NOMO-1 treated with DMSO at 0.1 percent for 48 hours (cell line): ENCODE measurements at regions not wholly inside any gene's neighbourhood (a gene's known extent, or its start where the extent isn't known, plus 50 kb on each side); places are given as distances from the start of the nearest gene placed in this dataset.
"Not testable (repeated sequence)": the region's sequence is repeated elsewhere in the genome, so short reads cannot be mapped to it uniquely, and the experiment has no call there.

Source experiments
- DNase-seq: peaks from one replicate; lab custom pipeline; 2025; ENCODE audit not compliant: unreplicated experiment; lab: John Stamatoyannopoulos, UW

DNA sequence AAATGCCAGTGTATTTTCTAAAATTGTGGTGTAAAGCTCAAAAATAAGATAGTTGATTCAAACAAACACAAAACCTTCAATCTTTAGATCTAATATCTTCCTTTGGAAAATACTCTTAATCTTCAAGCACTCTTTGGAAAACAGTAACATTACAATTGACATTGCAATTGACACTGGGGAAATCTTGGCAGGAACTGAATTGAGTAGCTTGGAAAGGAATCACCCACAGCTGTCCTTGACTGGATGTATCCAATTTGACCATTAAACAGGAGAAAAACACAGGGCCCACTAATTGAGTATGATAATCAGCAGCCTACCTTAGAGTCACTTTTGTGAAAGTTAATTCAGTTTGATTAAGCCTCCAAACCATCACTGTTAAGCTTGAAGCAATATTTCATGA, 776.7 kb downstream of the DTWD2 start:
- no peak for DNase-seq

- DNase-seq = no peak
Measured at GRCh38 chr5:118208031-118208453, 780.3 kb downstream of the DTWD2 start.

DNA sequence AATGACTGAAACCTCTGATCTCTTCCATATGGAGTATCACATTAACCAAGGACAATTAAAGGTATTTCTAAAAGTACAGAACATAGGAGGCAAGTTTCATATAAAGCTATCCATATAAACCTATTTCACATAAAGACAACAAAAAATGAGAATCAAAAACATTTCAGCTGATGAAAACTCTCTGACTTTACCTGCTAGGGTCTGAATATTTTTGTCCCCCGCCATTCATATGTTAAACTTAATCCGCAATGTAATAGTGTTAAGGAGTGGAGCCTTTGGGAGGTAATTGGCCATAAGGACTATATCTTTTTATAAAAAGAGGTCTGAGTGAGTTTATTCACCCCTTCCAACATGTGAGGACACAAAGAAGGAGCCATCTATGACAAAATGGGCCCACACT, 788.5 kb downstream of the DTWD2 start:
- no peak for DNase-seq

GRCh38 chr5:118196229-118196628, 792.1 kb downstream of the DTWD2 start:
- no peak for DNase-seq

- DNase-seq = no peak
Measured at GRCh38 chr5:118195211-118195610, 793.1 kb downstream of the DTWD2 start.

DNA sequence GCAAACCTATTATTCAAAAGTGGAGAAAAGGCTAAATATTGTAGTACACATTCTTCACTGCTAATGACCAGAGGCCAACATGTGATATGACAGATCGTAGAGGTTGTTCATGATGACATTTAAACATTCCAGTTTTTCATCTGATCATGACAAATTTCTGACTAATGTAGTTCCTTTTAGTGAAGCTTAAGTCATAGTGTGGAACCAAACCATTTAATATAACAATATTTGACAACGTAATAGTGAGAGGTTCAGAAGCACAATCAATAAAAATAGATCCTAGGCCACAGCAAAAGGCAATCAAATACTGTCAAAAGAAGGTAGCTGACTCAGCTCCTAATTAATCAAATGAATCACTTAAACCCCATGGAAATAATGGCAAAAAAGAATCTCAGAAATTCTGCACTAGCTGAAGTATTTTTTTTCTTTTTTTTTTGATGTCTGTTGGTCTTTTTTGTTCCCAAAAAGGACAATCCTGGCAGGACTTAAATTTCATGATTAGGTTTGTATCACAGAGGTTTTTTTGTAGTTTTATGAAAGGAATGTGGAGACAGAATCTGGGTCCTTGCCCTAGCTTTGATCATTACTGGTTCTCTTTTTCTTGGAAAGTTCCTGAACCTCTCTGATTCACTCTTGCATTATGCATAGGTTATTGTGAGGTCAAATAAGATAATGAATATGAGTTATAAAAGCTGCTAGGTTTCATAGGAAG, 795.0 kb downstream of the DTWD2 start:
- DNase-seq = no peak

DNA sequence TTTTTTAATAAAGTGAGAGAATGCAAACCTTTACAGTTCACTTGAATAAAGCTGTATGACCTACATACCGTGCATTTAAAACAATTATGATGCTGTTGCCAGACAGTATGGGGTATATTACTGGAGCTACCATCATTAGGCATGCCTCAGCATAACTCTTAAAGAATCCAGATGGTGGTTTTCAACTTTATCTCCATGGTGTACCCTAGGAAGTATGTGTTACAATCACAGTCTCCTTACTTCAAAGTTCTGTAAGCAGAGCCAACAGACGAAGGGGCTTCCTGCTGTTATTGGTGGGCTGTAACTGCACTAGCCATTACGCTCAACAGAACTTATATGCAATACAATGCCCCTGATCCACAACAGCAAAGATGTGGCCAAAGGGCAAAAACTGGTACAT, 803.3 kb downstream of the DTWD2 start:
- DNase-seq = no peak

DNA sequence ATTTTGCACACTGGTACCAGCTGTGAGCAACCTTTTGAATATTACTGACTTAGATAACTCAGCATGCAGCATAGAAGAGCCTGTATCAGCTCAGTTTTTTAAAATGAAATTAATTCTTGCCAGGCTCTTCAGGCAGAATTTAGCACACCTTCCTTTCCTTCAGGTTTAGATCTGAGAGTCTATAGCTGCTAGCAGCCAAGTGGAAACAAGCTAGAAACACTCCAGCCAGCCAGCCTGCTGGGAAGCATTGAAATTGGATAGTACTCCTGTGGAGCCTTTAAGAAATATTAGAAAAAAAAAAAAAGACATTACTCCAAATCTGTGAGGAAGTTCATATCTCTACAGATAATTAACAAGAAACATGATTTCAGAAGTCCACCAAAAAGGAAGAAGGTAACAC, 812.2 kb downstream of the DTWD2 start:
- DNase-seq = no peak

- DNase-seq = no peak
Measured at GRCh38 chr5:118174671-118175070, 813.7 kb downstream of the DTWD2 start.

DNA sequence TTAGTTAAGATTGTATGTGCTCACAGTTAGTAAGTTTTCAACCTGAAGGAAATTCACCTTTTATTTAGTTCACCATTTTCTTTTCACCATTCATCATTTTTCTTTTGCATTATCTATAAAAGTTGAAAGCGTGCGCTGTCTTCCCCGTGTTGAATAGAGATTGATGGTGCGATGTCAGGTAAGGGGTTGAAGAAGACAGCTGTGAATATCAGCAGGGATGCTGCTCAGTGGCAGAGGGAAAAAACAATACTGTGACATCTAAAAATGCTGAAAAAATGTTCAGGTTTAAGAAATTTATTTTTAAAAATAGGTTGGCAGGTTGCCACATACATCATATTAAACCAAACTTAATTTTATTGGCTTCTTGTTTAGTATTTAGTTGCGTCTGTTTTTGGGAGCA, 815.0 kb downstream of the DTWD2 start:
- no peak for DNase-seq

DNA sequence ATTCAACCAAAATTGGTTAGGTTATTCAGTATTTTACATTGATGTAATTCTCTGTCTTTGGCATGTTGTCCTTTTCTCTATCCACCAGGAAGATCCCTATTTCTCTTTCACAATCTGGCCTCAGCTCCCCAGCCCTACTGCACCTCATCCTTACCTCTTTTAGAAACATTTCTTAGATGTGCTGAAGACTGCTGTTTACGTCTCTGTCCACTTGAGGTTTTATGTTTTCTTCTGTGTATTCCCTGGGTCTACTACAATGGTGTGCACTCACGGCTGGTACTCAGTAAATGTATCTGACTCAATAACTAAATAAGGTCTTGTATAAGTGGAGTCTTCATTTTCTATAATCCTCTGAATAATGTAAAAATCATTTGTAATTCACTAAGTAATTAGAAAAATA, 822.7 kb downstream of the DTWD2 start:
- DNase-seq = no peak

DNA sequence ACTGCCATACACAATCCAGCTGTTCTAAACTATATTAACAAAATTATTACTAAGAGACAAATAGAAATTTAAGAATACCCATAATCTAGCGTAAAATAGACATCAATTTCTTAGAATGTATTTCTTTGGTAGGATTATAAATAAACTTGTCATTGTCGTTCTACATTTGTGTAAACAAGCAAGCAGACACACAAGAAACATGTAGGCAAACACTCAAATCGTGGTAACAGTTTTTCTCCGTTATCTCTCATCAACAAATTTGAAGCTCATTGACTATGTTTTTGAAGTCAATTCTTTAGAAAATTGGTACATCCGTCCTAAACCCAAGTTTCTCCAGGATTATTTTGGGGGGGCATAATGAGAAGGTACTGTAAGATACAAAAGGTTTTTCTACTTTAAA, 832.2 kb downstream of the DTWD2 start:
- no peak for DNase-seq

GRCh38 chr5:118146824-118147223, 841.5 kb downstream of the DTWD2 start:
- DNase-seq = no peak

DNA sequence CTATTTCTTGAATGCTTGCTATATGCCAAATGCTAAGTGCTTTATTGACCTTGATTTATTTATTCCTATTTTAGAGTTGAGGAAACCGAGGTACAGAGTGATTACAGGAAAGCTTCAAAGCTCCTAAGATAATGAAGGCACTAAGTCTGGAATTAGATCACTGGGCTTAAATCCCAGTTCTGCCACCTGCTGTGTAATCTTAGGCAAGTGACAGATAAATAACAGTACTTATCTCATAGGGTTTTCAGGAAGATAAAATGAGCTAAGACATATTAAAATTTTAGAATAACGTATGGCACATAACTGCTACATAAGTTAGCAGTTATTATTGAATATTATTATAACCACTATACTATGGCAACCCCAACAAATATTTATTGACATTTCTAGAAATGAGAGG, 843.8 kb downstream of the DTWD2 start:
- DNase-seq = no peak

DNA sequence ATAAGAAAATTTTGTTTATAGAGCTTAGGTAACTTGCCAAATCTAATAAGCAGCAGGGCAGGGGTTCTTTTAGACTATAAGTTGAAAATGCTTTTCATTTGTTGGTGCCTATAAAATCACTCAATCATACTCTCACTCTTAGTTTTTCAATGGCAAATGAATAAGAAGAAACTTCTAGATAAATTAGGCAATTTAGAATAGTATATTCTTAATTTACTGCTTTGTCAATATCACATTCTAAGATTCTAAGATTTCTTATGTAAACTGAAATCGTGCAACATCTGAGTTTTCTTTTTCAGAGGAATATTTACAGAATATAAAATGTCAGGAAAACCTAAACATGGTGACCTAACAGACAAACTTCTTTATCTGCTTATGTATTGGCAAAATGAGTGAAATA, 849.0 kb downstream of the DTWD2 start:
- no peak for DNase-seq

- no peak for DNase-seq
Measured at GRCh38 chr5:118126159-118126558, 862.2 kb downstream of the DTWD2 start.

GRCh38 chr5:118125687-118126086, 862.7 kb downstream of the DTWD2 start:
- no peak for DNase-seq

DNA sequence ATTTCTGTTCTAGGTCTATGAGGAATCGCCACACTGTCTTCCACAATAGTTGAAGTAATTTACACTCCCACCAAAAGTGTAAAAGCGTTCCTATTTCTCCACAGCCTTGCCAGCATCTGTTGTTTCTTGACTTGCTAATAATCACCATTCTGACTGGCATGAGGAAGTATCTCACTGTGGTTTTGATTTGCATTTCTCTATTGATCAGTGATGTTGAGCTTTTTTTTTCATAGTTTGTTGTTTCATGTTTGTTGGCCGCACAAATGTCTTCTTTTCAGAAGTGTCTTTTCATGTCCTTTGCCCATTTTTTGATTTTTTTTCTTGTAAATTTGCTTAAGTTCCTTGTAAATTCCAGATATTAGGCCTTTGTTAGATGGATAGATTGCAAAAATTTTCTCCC, 867.1 kb downstream of the DTWD2 start:
- no peak for DNase-seq

GRCh38 chr5:118115791-118116190, 872.6 kb downstream of the DTWD2 start:
- no peak for DNase-seq

GRCh38 chr5:118111956-118112355, 876.4 kb downstream of the DTWD2 start:
- no peak for DNase-seq

- not testable (repeated sequence) for DNase-seq
Measured at GRCh38 chr5:118107246-118107645, 881.1 kb downstream of the DTWD2 start.

DNA sequence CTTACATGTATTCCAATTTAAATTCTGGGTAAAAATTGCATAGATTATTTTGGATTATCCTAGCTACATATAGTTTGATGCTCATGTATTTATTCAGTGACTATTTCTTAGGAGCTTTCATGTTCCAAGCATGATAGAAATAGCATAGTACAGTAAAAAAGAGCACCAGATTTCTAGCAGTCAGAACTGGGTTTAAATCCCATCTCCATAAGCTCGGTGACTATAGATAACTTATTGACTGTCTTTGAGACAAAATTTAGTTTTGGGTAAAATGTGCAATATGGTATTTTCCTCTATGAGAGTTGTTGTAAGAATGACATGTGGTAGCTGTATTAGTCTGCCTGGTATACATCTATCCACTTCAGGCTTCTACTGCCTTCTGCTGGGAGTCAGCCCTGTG, 889.6 kb downstream of the DTWD2 start:
- no peak for DNase-seq

DNA sequence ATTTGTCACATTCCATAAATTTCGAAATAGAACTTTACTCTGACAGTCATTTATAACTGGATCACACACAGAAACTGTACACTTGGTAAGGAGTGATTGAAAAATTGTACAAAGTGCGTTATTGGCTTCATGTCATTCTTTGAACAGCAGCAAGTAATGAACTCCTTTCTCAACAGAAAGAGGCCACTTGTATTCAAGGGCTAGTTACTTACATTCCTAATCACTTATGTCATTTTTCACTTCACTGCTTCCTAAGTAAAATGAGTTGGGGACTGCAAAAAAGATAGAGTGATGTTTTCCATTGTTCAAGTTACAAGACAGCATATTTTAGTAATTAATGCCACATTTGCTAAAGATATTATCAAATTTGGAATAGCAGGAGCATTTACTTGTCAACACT, 893.2 kb downstream of the DTWD2 start:
- no peak for DNase-seq
